T47D (cell line): ENCODE measurements at regions not wholly inside any gene's neighbourhood (a gene's known extent, or its start where the extent isn't known, plus 50 kb on each side); places are given as distances from the start of the nearest gene placed in this dataset.

ENCODE experiments used
- DNase-seq, 2 experiments: peaks; one replicate each; pipeline versions ENCODE4 v3.0.0 to v3.0.0-alpha.2; 2011 to 2012; ENCODE audit warnings: low read depth in 1 of 2, low spot score in 1 of 2
- JUND ChIP-seq: IDR thresholded peaks from 2 replicates; pipeline ENCODE4 v1.6.1; 2012; ENCODE audit warnings: low read depth
- in situ Hi-C: cut with HindIII; loops from 2 replicates; pipeline ENCODE4 v1.10.0; 2016; ENCODE audit warnings: low sequenced_read_pairs, low pct_unique_long_range_greater_than_20kb

GRCh38 chr1:221363039-221363438 lies 378.9 kb downstream of the DUSP10 start:
- in situ Hi-C loops: no loop called here
- no peak for TF ChIP-seq JUND
- DNase-seq: no peak

- TF ChIP-seq JUND: no peak
- DNase-seq: no peak
- in situ Hi-C loops: no loop called here
These were observed 375.3 kb downstream of the DUSP10 start for GRCh38 chr1:221366495-221367110.

GRCh38 chr1:221371705-221372104 lies 370.2 kb downstream of the DUSP10 start:
- no peak for DNase-seq
- in situ Hi-C loops: no loop called here
- no peak for TF ChIP-seq JUND

- TF ChIP-seq JUND: no peak
- no peak for DNase-seq
- in situ Hi-C loops: no loop called here
These were observed 368.1 kb downstream of the DUSP10 start for GRCh38 chr1:221373795-221374194.

- no peak for TF ChIP-seq JUND
- no peak for DNase-seq
- in situ Hi-C loops: no loop called here
These were observed 365.6 kb downstream of the DUSP10 start for GRCh38 chr1:221376286-221376685.

GRCh38 chr1:221381910-221382623 lies 359.8 kb downstream of the DUSP10 start:
- no peak for DNase-seq
- no peak for TF ChIP-seq JUND
- in situ Hi-C loops: no loop called here

GRCh38 chr1:221392453-221392852 lies 349.4 kb downstream of the DUSP10 start:
- no peak for DNase-seq

GRCh38 chr1:221394011-221394544 lies 347.8 kb downstream of the DUSP10 start:
- no peak for TF ChIP-seq JUND
- DNase-seq: no peak
- in situ Hi-C loops: no loop called here

More at GRCh38 chr1:221392453-221392852, 349.4 kb downstream of the DUSP10 start:
- in situ Hi-C loops: no loop called here
- no peak for TF ChIP-seq JUND

- no peak for TF ChIP-seq JUND
- no peak for DNase-seq
- in situ Hi-C loops: no loop called here
These were observed 345.4 kb downstream of the DUSP10 start for GRCh38 chr1:221396526-221396925.

- no peak for TF ChIP-seq JUND
- no peak for DNase-seq
- in situ Hi-C loops: no loop called here
These were observed 344.7 kb downstream of the DUSP10 start for GRCh38 chr1:221397141-221397540.

GRCh38 chr1:221397606-221398005 lies 344.3 kb downstream of the DUSP10 start:
- in situ Hi-C loops: no loop called here
- TF ChIP-seq JUND: no peak
- no peak for DNase-seq

- DNase-seq: no peak
- no peak for TF ChIP-seq JUND
- in situ Hi-C loops: no loop called here
These were observed 336.7 kb downstream of the DUSP10 start for GRCh38 chr1:221405146-221405545.

- in situ Hi-C loops: no loop called here
- no peak for TF ChIP-seq JUND
- DNase-seq: no peak
These were observed 333.6 kb downstream of the DUSP10 start for GRCh38 chr1:221408117-221408803.
